ENCODE measurements at regions not wholly inside any gene's neighbourhood (a gene's known extent, or its start where the extent isn't known, plus 50 kb on each side); places are given as distances from the start of the nearest gene placed in this dataset.

GRCh38 chr3:22720596-22720995, 482.5 kb upstream of the UBE2E2 start (continued):
- TF ChIP-seq PREB (CRISPR knock-in tag; IDR thresholded peaks at IDR 0.05; ENCODE audit: borderline replicate concordance) (no peak), TEAD1 (CRISPR knock-in tag; IDR thresholded peaks at IDR 0.05) (no peak), HMGA2 (CRISPR knock-in tag; IDR thresholded peaks at IDR 0.05) (no peak), ZNF317 (CRISPR knock-in tag; IDR thresholded peaks at IDR 0.05; ENCODE audit: borderline replicate concordance, low read depth) (no peak), GABPB1 (CRISPR knock-in tag; IDR thresholded peaks at IDR 0.05) (no peak), ZNF671 (CRISPR knock-in tag; IDR thresholded peaks at IDR 0.05) (no peak), JUN (CRISPR knock-in tag; IDR thresholded peaks at IDR 0.05) (no peak), PRRX2 (CRISPR knock-in tag; IDR thresholded peaks at IDR 0.05) (no peak), ZNF232 (CRISPR knock-in tag; IDR thresholded peaks at IDR 0.05) (no peak), USF1 (CRISPR knock-in tag; IDR thresholded peaks at IDR 0.05) (no peak), ATF6 (CRISPR knock-in tag; IDR thresholded peaks at IDR 0.05) (no peak)

- H3K27ac Mint-ChIP-seq = no peak overlapping the region
- ATAC-seq = no peak
- peaks cover 5% of the 10 kb centered on the region for H3K9me3 Mint-ChIP-seq
- peaks cover 12% of the 10 kb centered on the region for H3K4me1 Mint-ChIP-seq
- no peak for TF ChIP-seq IRF1 (CRISPR knock-in tag; IDR thresholded peaks at IDR 0.05)
- no peak for DNase-seq (ENCODE audit: low spot score)
- ChIA-PET POLR2A (no interaction called here), CTCF (interaction anchor here (1.4 kb wide), 1 partner anchor 164 kb away, joined by 3 read pairs; no protein-coding TSS in a partner anchor)
- no peaks in the 10 kb centered on the region for H3K27me3 Mint-ChIP-seq (ENCODE audit: low read depth)
- no peak overlapping the region for H3K4me3 Mint-ChIP-seq
- no peaks in the 10 kb centered on the region for H3K36me3 Mint-ChIP-seq
These were observed 478.7 kb upstream of the UBE2E2 start for GRCh38 chr3:22724420-22724819.

GRCh38 chr3:22728406-22728805, 474.7 kb upstream of the UBE2E2 start:
- H3K27ac Mint-ChIP-seq = no peak overlapping the region
- no peak for TF ChIP-seq ETV6 (CRISPR knock-in tag; IDR thresholded peaks at IDR 0.05)
- TF ChIP-seq SP1 (CRISPR knock-in tag; conservative IDR thresholded peaks at IDR 0.05) = no peak
- TF ChIP-seq JUN (CRISPR knock-in tag; IDR thresholded peaks at IDR 0.05) = no peak
- TF ChIP-seq MXD4 (CRISPR knock-in tag; IDR thresholded peaks at IDR 0.05; ENCODE audit: borderline replicate concordance) = no peak
- no peak for TF ChIP-seq CDX4 (CRISPR knock-in tag; IDR thresholded peaks at IDR 0.05; ENCODE audit: borderline replicate concordance)
- no peak for TF ChIP-seq ZMAT4 (CRISPR knock-in tag; IDR thresholded peaks at IDR 0.05)
- no peak for TF ChIP-seq ARID4B (CRISPR knock-in tag; IDR thresholded peaks at IDR 0.05; ENCODE audit: borderline replicate concordance)
- no peak for TF ChIP-seq FOXP1 (CRISPR knock-in tag; IDR thresholded peaks at IDR 0.05; ENCODE audit: borderline replicate concordance)
- TF ChIP-seq ELF4 (CRISPR knock-in tag; IDR thresholded peaks at IDR 0.05; ENCODE audit: low read depth) = no peak
- no peak for TF ChIP-seq AR (CRISPR knock-in tag; IDR thresholded peaks at IDR 0.05)
- TF ChIP-seq NFATC4 (CRISPR knock-in tag; IDR thresholded peaks at IDR 0.05) = no peak

More at GRCh38 chr3:22728406-22728805, 474.7 kb upstream of the UBE2E2 start:
- Mint-ChIP-seq H3K9me3 (peaks cover 15% of the 10 kb centered on the region), H3K4me3 (no peak overlapping the region), H3K36me3 (no peaks in the 10 kb centered on the region), H3K27me3 (ENCODE audit: low read depth) (no peaks in the 10 kb centered on the region; the same call in 1 of the 2 replicates), H3K4me1 (peaks cover 12% of the 10 kb centered on the region)
- DNase-seq (ENCODE audit: low spot score) = no peak
- ChIA-PET CTCF (interaction anchor here (2.5 kb wide), 1 partner anchor 159 kb away, joined by 8 read pairs; no protein-coding TSS in a partner anchor), POLR2A (no interaction called here)
- no peak for ATAC-seq

Data from WTC11 (cell line).